Rectal smooth muscle tissue (tissue), 1 donor: ENCODE measurements at regions not wholly inside any gene's neighbourhood (a gene's known extent, or its start where the extent isn't known, plus 50 kb on each side); places are given as distances from the start of the nearest gene placed in this dataset.

Experiments used
- H3K27ac ChIP-seq: one replicate; pipeline ENCODE4 v1.7.0; 2013; ENCODE audit warnings: low read depth, low read length, inconsistent platforms
- H3K27me3 ChIP-seq: one replicate; pipeline ENCODE4 v1.7.0; 2013; ENCODE audit warnings: low read length; ENCODE audit not compliant: control insufficient read depth, insufficient read depth
- H3K36me3 ChIP-seq: one replicate; pipeline ENCODE4 v1.7.0; 2013; ENCODE audit warnings: low read length; ENCODE audit not compliant: control insufficient read depth, insufficient read depth
- H3K4me1 ChIP-seq: one replicate; pipeline ENCODE4 v1.7.0; 2013; ENCODE audit warnings: low read length; ENCODE audit not compliant: control insufficient read depth, insufficient read depth
- H3K4me3 ChIP-seq: one replicate; pipeline ENCODE4 v1.7.0; 2013; ENCODE audit warnings: low read length
- H3K9ac ChIP-seq: one replicate; pipeline ENCODE4 v1.7.0; 2013; ENCODE audit warnings: low read length

- H3K9ac ChIP-seq, result no peak overlapping the region
- no peaks in the 10 kb centered on the region for H3K4me1 ChIP-seq
- no peak overlapping the region for H3K27ac ChIP-seq
- no peak overlapping the region for H3K4me3 ChIP-seq
- H3K36me3 ChIP-seq, result no peaks in the 10 kb centered on the region
- no peaks in the 10 kb centered on the region for H3K27me3 ChIP-seq
These were observed 478.3 kb downstream of the EBF1 start for GRCh38 chr5:158621391-158621790.

- Histone ChIP-seq H3K4me1 (no peaks in the 10 kb centered on the region), H3K4me3 (no peak overlapping the region), H3K27me3 (no peaks in the 10 kb centered on the region), H3K9ac (no peak overlapping the region), H3K36me3 (no peaks in the 10 kb centered on the region), H3K27ac (no peak overlapping the region)
These were observed 480.5 kb downstream of the EBF1 start for GRCh38 chr5:158619083-158619788.

GRCh38 chr5:158618256-158618655 is 481.5 kb downstream of the EBF1 start:
- no peaks in the 10 kb centered on the region for H3K27me3 ChIP-seq
- no peak overlapping the region for H3K27ac ChIP-seq
- H3K4me3 ChIP-seq, result no peak overlapping the region
- no peaks in the 10 kb centered on the region for H3K4me1 ChIP-seq
- no peaks in the 10 kb centered on the region for H3K36me3 ChIP-seq
- no peak overlapping the region for H3K9ac ChIP-seq

GRCh38 chr5:158616707-158617106 is 483.0 kb downstream of the EBF1 start:
- H3K27ac ChIP-seq, result no peak overlapping the region
- H3K36me3 ChIP-seq, result no peaks in the 10 kb centered on the region
- H3K9ac ChIP-seq, result no peak overlapping the region
- H3K4me3 ChIP-seq, result no peak overlapping the region
- H3K4me1 ChIP-seq, result no peaks in the 10 kb centered on the region
- no peaks in the 10 kb centered on the region for H3K27me3 ChIP-seq

GRCh38 chr5:158614951-158615350 is 484.8 kb downstream of the EBF1 start:
- H3K36me3 ChIP-seq, result no peaks in the 10 kb centered on the region
- no peak overlapping the region for H3K27ac ChIP-seq
- H3K27me3 ChIP-seq, result no peaks in the 10 kb centered on the region
- no peaks in the 10 kb centered on the region for H3K4me1 ChIP-seq
- H3K4me3 ChIP-seq, result no peak overlapping the region
- no peak overlapping the region for H3K9ac ChIP-seq

GRCh38 chr5:158611581-158611980 is 488.1 kb downstream of the EBF1 start:
- Histone ChIP-seq H3K9ac (no peak overlapping the region), H3K27me3 (no peaks in the 10 kb centered on the region), H3K4me3 (no peak overlapping the region), H3K4me1 (no peaks in the 10 kb centered on the region), H3K27ac (no peak overlapping the region), H3K36me3 (no peaks in the 10 kb centered on the region)

GRCh38 chr5:158610051-158610415 is 489.7 kb downstream of the EBF1 start:
- Histone ChIP-seq H3K27ac (no peak overlapping the region), H3K27me3 (no peaks in the 10 kb centered on the region), H3K4me3 (no peak overlapping the region), H3K9ac (no peak overlapping the region), H3K4me1 (no peaks in the 10 kb centered on the region), H3K36me3 (no peaks in the 10 kb centered on the region)

GRCh38 chr5:158609333-158610050 is 490.2 kb downstream of the EBF1 start:
- no peak overlapping the region for H3K9ac ChIP-seq
- H3K36me3 ChIP-seq, result no peaks in the 10 kb centered on the region
- no peaks in the 10 kb centered on the region for H3K27me3 ChIP-seq
- H3K4me3 ChIP-seq, result no peak overlapping the region
- H3K27ac ChIP-seq, result no peak overlapping the region
- H3K4me1 ChIP-seq, result no peaks in the 10 kb centered on the region

- H3K27ac ChIP-seq, result no peak overlapping the region
- no peak overlapping the region for H3K4me3 ChIP-seq
- H3K27me3 ChIP-seq, result no peaks in the 10 kb centered on the region
- no peaks in the 10 kb centered on the region for H3K4me1 ChIP-seq
- no peaks in the 10 kb centered on the region for H3K36me3 ChIP-seq
- H3K9ac ChIP-seq, result no peak overlapping the region
These were observed 492.6 kb downstream of the EBF1 start for GRCh38 chr5:158607088-158607487.

GRCh38 chr5:158606233-158606632 is 493.5 kb downstream of the EBF1 start:
- Histone ChIP-seq H3K4me3 (no peak overlapping the region), H3K27ac (no peak overlapping the region), H3K27me3 (no peaks in the 10 kb centered on the region), H3K36me3 (no peaks in the 10 kb centered on the region), H3K9ac (no peak overlapping the region), H3K4me1 (no peaks in the 10 kb centered on the region)

- no peaks in the 10 kb centered on the region for H3K36me3 ChIP-seq
- H3K4me3 ChIP-seq, result no peak overlapping the region
- no peak overlapping the region for H3K27ac ChIP-seq
- no peak overlapping the region for H3K9ac ChIP-seq
- H3K4me1 ChIP-seq, result no peaks in the 10 kb centered on the region
- H3K27me3 ChIP-seq, result no peaks in the 10 kb centered on the region
These were observed 496.7 kb downstream of the EBF1 start for GRCh38 chr5:158602981-158603380.

- Histone ChIP-seq H3K9ac (no peak overlapping the region), H3K4me3 (no peak overlapping the region), H3K4me1 (no peaks in the 10 kb centered on the region), H3K27me3 (no peaks in the 10 kb centered on the region), H3K27ac (no peak overlapping the region), H3K36me3 (no peaks in the 10 kb centered on the region)
These were observed 498.6 kb downstream of the EBF1 start for GRCh38 chr5:158601118-158601517.

GRCh38 chr5:158600679-158601078 is 499.0 kb downstream of the EBF1 start:
- Histone ChIP-seq H3K27me3 (no peaks in the 10 kb centered on the region), H3K4me1 (no peaks in the 10 kb centered on the region), H3K27ac (no peak overlapping the region), H3K36me3 (no peaks in the 10 kb centered on the region), H3K4me3 (no peak overlapping the region), H3K9ac (no peak overlapping the region)
